Lower leg skin (tissue), 4 donors: ENCODE measurements at regions not wholly inside any gene's neighbourhood (a gene's known extent, or its start where the extent isn't known, plus 50 kb on each side); places are given as distances from the start of the nearest gene placed in this dataset.

Source experiments
- DNase-seq, 2 donors: peaks; one replicate each; pipeline ENCODE4 v3.0.0-alpha.2; 2019; ENCODE audit warnings: low spot score in 2 of 2
- H3K4me3 ChIP-seq: fragments of 200-600 bp; sonication (generic); 2 replicates; pipeline ENCODE4 v1.5.1; 2017; ENCODE audit warnings: mild to moderate bottlenecking, low read depth; ENCODE audit not compliant: poor library complexity, severe bottlenecking
- POLR2A ChIP-seq, 2 donors: fragments of 450-650 bp; IDR thresholded peaks; one replicate each; pipeline ENCODE4 v1.6.1; 2016 to 2017; ENCODE audit warnings: antibody characterized with exemption in 2 of 2, mild to moderate bottlenecking in 1 of 2, moderate library complexity in 1 of 2
- WGBS, 2 donors: methylation state at CpG; one replicate each; pipeline ENCODE4 v1.1.5; 2018; 5-methylcytosine and 5-hydroxymethylcytosine counted together
- intact Hi-C: fragments of 100-400 bp; cut with DNase I; formaldehyde crosslinking; loops from one replicate; pipeline ENCODE4 v1.15.0; 2023; ENCODE audit warnings: low total_unique reads
- TF ChIP-seq, protein P1 (sequence below), 3 donors: fragments of 450-650 bp; IDR thresholded peaks; one replicate each; pipeline ENCODE4 v1.5.1; 2016; ENCODE audit warnings: antibody characterized with exemption in 3 of 3, mild to moderate bottlenecking in 3 of 3, moderate library complexity in 2 of 3

DNA sequence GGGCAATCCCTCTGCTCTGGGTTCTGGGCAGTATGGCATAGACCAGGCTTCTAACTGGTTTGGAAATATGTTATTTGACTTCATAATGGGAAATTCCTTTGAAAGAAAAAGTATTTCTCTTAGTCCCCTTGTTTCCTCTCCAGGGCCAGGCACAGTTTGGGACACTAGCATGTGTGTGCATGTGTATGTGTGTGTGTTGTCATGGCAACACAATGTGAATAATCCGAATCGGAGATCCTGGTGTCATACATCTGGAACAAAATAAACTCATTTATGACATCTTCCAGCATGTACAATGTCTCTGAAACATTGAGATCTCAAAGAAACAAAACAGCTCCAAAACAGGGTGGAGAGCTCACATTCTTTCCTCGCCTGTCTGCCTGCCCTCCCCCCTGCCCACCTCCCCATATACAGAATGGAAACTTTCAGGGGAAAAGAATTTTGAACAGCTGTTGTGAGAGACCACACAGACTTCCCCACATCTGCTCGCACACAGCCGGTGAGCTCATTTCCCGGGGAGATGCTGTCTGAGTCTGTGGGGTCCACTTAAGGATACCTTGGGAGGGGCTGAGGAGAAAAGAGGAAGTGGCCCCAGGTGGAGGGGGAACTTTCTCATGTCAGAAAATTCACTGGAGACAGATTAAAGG lies 55.5 kb upstream of the PARP11 start:
- no peak for DNase-seq

DNA sequence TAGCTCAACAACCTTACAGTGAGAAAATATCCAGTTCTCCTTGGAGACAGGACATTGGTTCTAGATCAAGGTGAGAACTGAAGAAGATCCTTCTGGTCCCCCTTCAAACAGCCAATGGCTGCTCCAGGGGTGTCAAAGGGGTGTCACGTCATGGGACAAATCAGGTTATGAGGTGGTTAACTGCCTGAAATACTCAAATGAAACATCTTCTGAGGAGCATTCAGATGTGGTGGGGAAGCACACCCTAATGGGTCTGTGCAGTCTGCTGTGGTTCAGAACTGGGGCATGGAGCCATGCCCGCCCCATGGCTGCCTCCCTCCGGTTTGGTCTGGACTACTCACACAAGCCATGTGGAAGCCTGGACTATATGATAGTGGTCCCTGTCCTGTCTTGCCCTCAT lies 52.4 kb upstream of the PARP11 start:
- no peak for DNase-seq
- intact Hi-C loops = no loop called here
- TF ChIP-seq, protein P1, sequence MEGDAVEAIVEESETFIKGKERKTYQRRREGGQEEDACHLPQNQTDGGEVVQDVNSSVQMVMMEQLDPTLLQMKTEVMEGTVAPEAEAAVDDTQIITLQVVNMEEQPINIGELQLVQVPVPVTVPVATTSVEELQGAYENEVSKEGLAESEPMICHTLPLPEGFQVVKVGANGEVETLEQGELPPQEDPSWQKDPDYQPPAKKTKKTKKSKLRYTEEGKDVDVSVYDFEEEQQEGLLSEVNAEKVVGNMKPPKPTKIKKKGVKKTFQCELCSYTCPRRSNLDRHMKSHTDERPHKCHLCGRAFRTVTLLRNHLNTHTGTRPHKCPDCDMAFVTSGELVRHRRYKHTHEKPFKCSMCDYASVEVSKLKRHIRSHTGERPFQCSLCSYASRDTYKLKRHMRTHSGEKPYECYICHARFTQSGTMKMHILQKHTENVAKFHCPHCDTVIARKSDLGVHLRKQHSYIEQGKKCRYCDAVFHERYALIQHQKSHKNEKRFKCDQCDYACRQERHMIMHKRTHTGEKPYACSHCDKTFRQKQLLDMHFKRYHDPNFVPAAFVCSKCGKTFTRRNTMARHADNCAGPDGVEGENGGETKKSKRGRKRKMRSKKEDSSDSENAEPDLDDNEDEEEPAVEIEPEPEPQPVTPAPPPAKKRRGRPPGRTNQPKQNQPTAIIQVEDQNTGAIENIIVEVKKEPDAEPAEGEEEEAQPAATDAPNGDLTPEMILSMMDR (IDR thresholded peaks at IDR 0.05) = no peak
- TF ChIP-seq POLR2A (IDR thresholded peaks at IDR 0.05) = no peak
- H3K4me3 ChIP-seq = no peak overlapping the region
- 92 to 93% methylated on average over 3 of the region's 3 CpGs for WGBS, 2 donors

More for the DNA sequence above, 55.5 kb upstream of the PARP11 start:
- 15 to 28% methylated on average over 6 of the region's 6 CpGs for WGBS, 2 donors
- intact Hi-C loops = no loop called here
- no peak overlapping the region for H3K4me3 ChIP-seq
- TF ChIP-seq, protein P1 (IDR thresholded peaks at IDR 0.05) = no peak
- TF ChIP-seq POLR2A (IDR thresholded peaks at IDR 0.05) = no peak

- WGBS, 2 donors = 56 to 66% methylated on average over 3 of the region's 3 CpGs
- no peak for DNase-seq
- H3K4me3 ChIP-seq = no peak overlapping the region
- intact Hi-C loops = no loop called here
- no peak for TF ChIP-seq POLR2A (IDR thresholded peaks at IDR 0.05)
- TF ChIP-seq, protein P1 (IDR thresholded peaks at IDR 0.05) = no peak
Observed at GRCh38 chr12:3924761-3925160, 51.6 kb upstream of the PARP11 start.

- intact Hi-C loops = no loop called here
- no peak for TF ChIP-seq POLR2A (IDR thresholded peaks at IDR 0.05)
- TF ChIP-seq, protein P1 (IDR thresholded peaks at IDR 0.05) = no peak
- WGBS, 2 donors = 65 to 66% methylated on average over 3 of the region's 3 CpGs
- no peak for DNase-seq
- no peak overlapping the region for H3K4me3 ChIP-seq
Observed at GRCh38 chr12:3923021-3923420, 49.8 kb upstream of the PARP11 start.
